NCI-H2196 (cell line): ENCODE measurements at regions not wholly inside any gene's neighbourhood (a gene's known extent, or its start where the extent isn't known, plus 50 kb on each side); places are given as distances from the start of the nearest gene placed in this dataset.
"Not testable (repeated sequence)": the region's sequence is repeated elsewhere in the genome, so short reads cannot be mapped to it uniquely, and the experiment has no call there.

ENCODE experiments used
- DNase-seq: peaks from one replicate; lab custom pipeline; 2025; ENCODE audit not compliant: unreplicated experiment; lab: John Stamatoyannopoulos, UW

DNA sequence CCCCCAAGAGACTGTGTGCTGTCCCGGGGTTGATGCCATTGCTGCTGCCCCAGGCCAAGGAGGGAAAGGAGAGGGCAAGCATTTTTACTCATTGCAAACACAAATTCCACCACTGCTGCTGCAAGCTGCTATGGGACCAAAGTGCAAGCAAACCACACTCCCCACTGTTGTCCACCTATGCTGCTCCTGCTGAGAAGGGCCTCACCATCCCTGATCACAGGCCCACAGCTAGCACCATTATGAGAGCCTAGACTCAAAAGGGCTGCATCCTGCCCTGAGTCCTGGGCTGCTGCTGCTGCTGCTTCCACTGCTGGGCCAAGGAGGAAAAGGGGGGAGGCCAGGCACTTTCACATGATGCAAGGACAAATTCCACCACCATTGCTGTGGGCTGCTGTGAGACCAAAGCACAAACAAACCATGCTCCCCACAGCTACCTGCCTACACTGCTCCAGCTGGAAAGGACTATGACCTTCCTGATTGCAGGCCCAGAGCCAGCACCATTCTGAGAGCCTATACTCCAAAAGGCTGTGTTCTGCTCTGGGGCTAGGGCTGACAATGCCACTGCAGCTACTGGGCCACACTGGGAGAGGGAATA, 218.2 kb upstream of the ZCCHC13 start:
- DNase-seq = no peak

GRCh38 chrX:74080165-74080564, 223.8 kb upstream of the ZCCHC13 start:
- DNase-seq = no peak

DNA sequence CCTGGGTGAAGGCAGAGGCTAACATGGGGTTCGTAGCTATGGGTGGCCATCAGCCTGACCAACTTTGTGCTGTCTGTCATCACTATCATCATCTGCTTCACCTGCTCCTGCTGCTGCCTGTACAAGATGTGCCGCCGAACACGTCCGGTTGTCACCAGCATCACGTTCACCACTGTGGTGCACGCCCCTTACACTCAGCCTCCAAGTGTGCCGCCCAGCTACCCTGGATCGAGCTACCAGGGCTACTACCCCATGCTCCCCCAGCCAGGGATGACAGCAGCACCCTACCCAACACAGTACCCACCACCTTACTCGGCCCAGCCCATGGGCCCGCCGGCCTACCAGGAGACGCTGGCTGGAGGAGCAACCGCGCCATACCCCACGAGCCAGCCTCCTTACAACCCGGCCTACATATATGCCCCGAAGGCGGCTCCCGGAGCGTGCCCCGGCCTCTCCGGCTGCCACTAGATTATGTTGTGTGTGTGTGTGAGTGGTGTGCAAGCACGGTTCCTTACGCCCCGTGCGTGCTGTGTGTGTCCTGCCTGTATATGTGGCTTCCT, 213.4 kb upstream of the XIST start:
- DNase-seq = no peak

DNA sequence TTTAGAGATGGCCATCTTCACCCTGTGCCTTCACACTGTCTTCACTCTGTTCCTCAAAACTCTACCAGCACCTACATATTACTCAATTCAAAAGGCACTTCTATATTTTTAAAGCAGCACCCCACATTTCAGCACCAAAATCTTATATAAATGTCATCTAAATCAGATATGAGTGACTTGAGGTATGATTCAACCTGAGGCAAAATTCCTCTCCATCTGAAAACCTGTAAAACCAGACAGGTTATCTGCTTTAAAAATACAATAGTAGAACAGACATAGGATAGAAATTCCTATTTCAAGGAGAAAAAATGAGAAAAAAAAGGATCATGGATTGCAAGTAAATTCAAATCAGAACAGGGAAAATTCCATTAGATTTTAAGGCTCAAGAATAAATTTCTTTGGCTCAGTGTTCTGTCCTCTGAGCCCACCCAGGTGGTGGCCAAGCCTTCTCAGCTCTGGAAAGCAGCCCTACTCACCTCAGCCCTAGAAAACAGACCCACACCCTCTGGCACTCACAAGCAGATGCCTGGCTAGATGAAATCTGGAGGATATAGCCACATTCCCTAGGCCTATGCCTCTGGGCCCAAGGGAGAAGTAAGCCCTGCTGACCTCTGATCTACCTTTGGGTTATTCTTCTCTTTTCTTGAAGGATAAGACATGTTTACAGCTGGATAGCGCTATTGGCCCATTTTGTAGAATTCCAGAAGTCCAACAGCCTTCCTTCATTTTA, 211.1 kb upstream of the XIST start:
- no peak for DNase-seq

DNA sequence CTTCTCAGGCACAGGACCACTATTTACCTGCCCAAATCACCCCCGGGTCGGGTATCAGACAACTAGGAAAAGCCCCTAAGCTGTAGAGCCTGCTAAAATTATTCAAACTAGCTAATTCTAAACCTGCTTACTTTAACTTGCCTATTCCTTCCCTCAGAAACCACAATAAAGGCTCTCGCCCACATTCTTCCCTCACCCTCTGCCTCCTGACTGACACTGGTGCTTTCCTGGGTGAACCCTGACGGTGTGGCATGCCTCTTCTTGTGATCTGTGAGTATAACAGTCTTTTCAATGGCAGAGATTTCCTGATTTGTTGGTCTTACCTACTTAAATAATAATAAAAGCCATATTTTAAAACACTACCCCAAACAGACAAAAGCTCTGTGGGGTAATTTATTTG, 209.4 kb upstream of the XIST start:
- no peak for DNase-seq

GRCh38 chrX:74049126-74049525, 196.6 kb upstream of the XIST start:
- no peak for DNase-seq

DNA sequence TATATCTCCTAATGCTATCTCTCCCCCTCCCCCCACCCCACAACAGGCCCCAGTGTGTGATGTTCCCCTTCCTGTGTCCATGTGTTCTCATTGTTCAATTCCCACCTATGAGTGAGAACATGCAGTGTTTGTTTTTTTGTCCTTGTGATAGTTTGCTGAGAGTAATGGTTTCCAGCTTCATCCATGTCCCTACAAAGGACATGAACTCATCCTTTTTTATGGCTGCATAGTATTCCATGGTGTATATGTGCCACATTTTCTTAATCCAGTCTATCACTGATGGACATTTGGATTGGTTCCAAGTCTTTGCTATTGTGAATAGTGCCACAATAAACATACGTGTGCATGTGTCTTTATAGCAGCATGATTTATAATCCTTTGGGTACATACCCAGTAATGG, 181.6 kb upstream of the XIST start:
- DNase-seq = not testable (repeated sequence)

- DNase-seq = not testable (repeated sequence)
Observed at GRCh38 chrX:74031527-74031926, 179.0 kb upstream of the XIST start.

DNA sequence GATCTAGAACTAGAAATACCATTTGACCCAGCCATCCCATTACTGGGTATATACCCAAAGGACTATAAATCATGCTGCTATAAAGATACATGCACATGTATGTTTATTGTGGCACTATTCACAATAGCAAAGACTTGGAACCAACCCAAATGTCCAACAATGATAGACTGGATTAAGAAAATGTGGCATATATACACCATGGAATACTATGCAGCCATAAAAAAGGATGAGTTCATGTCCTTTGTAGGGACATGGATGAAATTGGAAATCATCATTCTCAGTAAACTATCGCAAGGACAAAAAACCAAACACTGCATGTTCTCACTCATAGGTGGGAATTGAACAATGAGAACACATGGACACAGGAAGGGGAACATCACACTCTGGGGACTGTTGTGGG, 178.3 kb upstream of the XIST start:
- not testable (repeated sequence) for DNase-seq

- not testable (repeated sequence) for DNase-seq
Observed at GRCh38 chrX:74025145-74025544, 172.6 kb upstream of the XIST start.

DNA sequence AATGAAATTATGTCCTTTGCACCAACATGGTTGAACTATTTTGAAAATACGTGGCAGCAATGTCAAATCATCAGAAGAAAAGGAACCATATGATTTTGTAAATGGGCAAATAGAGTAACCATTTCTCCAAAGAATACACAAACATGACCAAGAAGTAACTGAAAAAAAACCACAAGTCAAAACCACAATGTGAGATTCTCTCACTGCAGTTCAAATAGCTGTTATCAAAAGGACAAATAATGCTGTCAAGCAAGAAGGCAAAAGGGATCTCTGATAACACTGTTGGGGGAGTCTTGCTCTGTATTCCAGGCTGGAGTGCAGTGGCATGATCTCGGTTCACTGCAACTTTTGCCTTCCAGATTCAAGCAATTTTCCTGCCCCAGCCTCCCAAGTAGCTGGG, 170.7 kb upstream of the XIST start:
- DNase-seq = no peak

DNA sequence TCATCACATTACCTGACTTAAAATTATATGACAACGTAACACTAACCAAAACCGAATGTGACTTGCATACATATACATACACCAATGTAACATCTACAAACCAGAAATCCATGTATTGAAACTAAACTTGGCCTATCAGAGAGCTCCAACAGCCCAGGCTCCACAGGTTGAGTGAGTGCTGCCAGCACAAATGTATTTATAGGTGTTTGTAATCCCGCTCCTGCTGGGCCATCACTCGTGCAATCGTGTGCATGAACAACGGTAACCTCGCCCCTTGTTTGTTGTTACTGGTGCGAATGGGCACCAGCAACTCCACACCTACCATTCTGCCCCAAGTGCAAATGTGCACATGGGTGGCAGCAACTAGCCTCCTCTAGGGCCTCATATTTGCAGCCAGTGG, 165.7 kb upstream of the XIST start:
- DNase-seq = no peak

DNA sequence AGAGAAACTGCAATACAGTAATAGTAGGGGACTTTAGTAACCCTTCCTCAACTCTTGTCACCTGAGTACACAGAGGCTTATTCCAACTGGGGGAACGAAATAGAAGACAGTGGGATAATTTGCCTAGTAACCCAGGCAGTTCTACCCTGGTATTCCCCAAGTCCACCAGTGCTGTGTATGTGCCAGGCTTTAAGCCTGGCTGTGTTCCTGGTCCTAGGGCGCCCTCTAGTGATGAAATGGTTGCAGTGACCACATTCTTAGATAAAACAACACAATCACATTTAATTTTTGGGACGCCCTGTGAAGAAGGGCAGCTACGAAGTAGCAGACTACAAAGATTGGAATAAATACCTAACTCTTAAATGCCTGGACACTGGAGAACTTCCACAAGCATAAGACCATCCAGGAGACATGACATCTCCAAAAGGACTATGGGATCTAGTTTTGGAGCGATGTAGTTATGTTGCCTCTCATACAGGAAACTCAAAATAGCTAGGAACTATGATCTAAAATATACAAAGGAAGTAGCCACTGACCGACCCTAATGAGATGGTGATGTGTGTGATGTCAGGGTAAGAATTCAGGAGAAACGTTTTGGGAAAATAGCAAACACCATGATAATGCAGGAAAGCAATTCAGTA, 163.0 kb upstream of the XIST start:
- peak; percentile 49 for DNase-seq

- DNase-seq = no peak
Observed at GRCh38 chrX:74009041-74009440, 156.5 kb upstream of the XIST start.

DNA sequence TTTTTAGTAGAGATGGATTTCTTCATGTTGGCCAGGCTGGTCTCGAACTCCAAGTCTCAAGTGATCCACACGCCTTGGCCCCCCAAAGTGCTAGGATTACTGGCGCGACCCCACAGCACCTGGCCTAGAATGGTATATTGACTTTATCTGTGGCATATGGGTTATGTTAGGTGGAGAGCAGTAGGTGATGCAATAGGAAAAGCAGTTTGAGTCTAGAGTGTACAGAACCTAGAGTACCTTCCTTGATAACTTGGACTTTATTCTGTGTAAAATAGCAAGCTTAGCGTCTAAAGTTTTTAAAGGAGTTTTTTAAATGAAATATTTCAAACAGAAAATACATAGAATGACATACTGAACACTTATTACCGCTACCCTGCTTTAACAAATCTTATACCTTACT, 139.5 kb upstream of the XIST start:
- DNase-seq = no peak

GRCh38 chrX:73987166-73987565, 134.7 kb upstream of the XIST start:
- DNase-seq = no peak

- DNase-seq = no peak
Observed at GRCh38 chrX:73979551-73980131, 127.1 kb upstream of the XIST start.

- DNase-seq = no peak
Observed at GRCh38 chrX:73977542-73978169, 125.1 kb upstream of the XIST start.

GRCh38 chrX:73967461-73967860, 114.9 kb upstream of the XIST start:
- not testable (repeated sequence) for DNase-seq

- DNase-seq = no peak
Observed at GRCh38 chrX:73965833-73966232, 113.3 kb upstream of the XIST start.

DNA sequence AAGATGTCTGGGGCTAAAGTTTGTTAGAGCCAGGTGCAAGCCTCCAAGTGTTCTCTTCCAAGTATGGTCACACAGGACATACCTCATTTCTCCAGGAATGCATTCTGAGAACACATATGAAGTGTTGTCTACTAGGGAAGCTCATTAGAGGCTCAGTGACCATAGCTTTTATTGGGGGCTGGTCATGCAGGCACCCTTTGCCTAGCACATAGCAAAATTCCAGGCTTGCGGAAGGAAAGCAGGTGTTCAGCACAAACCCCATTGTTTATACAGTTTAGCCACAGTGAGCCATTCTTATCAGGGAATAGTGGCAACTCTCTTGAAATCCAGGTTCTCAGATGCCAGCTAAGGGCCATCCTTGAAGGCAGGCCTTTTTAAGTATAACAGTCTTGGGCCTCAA, 112.1 kb upstream of the XIST start:
- no peak for DNase-seq
